Astrocyte (in vitro differentiated cells and primary cell): ENCODE measurements at regions not wholly inside any gene's neighbourhood (a gene's known extent, or its start where the extent isn't known, plus 50 kb on each side); places are given as distances from the start of the nearest gene placed in this dataset.

Experiments
- DNase-seq: peaks from one replicate; pipeline ENCODE4 v3.0.0-alpha.2; 2010; ENCODE audit warnings: low read depth
- FAIRE-seq: peaks from 2 replicates; lab custom pipeline; 2011; peaks lifted over from hg19 to GRCh38; lab: Jason Lieb, UNC
- H2AFZ ChIP-seq: 2 replicates; pipeline ENCODE4 v1.6.0; 2012; ENCODE audit warnings: low read depth, low read length, inconsistent platforms
- H3K27ac ChIP-seq: 2 replicates; pipeline ENCODE4 v1.5.1; 2011; ENCODE audit warnings: low read depth, low read length, inconsistent platforms
- H3K27me3 ChIP-seq: 2 replicates; pipeline ENCODE4 v1.6.0; 2011; ENCODE audit warnings: low read length, inconsistent platforms; ENCODE audit not compliant: insufficient read depth
- H3K36me3 ChIP-seq: 2 replicates; pipeline ENCODE4 v1.5.1; 2011; ENCODE audit warnings: low read length, inconsistent platforms; ENCODE audit not compliant: insufficient read depth
- H3K4me1 ChIP-seq: 2 replicates; pipeline ENCODE4 v1.5.1; 2011; ENCODE audit warnings: low read length, inconsistent platforms; ENCODE audit not compliant: insufficient read depth
- H3K4me2 ChIP-seq: 2 replicates; pipeline ENCODE4 v1.6.0; 2012; ENCODE audit warnings: low read length, inconsistent platforms
- H3K4me3 ChIP-seq: 2 replicates; pipeline ENCODE4 v1.5.1; 2011; ENCODE audit warnings: low read depth, mild to moderate bottlenecking, low read length, inconsistent platforms; ENCODE audit not compliant: insufficient read depth
- H3K79me2 ChIP-seq: 2 replicates; pipeline ENCODE4 v1.6.0; 2012; ENCODE audit warnings: mild to moderate bottlenecking, low read length, inconsistent platforms; ENCODE audit not compliant: insufficient read depth
- H3K9ac ChIP-seq: 2 replicates; pipeline ENCODE4 v1.6.0; 2012; ENCODE audit warnings: mild to moderate bottlenecking, low read length, inconsistent platforms
- H3K9me3 ChIP-seq: 2 replicates; pipeline ENCODE4 v1.5.1; 2012; ENCODE audit warnings: low read depth, mild to moderate bottlenecking, low read length, inconsistent platforms; ENCODE audit not compliant: insufficient read depth
- H4K20me1 ChIP-seq: 2 replicates; pipeline ENCODE4 v1.6.0; 2012; ENCODE audit warnings: low read length, inconsistent platforms; ENCODE audit not compliant: insufficient read depth
- H3K27ac Mint-ChIP-seq: one replicate; pipeline ENCODE4 v1.8.0; 2021; ENCODE audit warnings: mild to moderate bottlenecking, mixed read lengths; ENCODE audit not compliant: unreplicated experiment
- H3K27me3 Mint-ChIP-seq: one replicate; pipeline ENCODE4 v1.8.0; 2021; ENCODE audit warnings: low read depth, mixed read lengths; ENCODE audit not compliant: unreplicated experiment
- H3K36me3 Mint-ChIP-seq: one replicate; pipeline ENCODE4 v1.8.0; 2021; ENCODE audit warnings: low read depth, mixed read lengths; ENCODE audit not compliant: unreplicated experiment
- H3K4me1 Mint-ChIP-seq: one replicate; pipeline ENCODE4 v1.8.0; 2021; ENCODE audit warnings: low read depth, mixed read lengths; ENCODE audit not compliant: unreplicated experiment
- H3K4me3 Mint-ChIP-seq: one replicate; pipeline ENCODE4 v1.8.0; 2021; ENCODE audit warnings: mild to moderate bottlenecking, moderate library complexity, mixed read lengths; ENCODE audit not compliant: unreplicated experiment
- H3K9me3 Mint-ChIP-seq: one replicate; pipeline ENCODE4 v1.8.0; 2021; ENCODE audit warnings: mild to moderate bottlenecking, mixed read lengths; ENCODE audit not compliant: unreplicated experiment
- EZH2 ChIP-seq: IDR thresholded peaks from 2 replicates; pipeline ENCODE4 v1.6.1; 2012; ENCODE audit warnings: mild to moderate bottlenecking, low read length, inconsistent platforms; ENCODE audit not compliant: insufficient read depth
- TF ChIP-seq, protein P1 (sequence below): IDR thresholded peaks from 2 replicates; pipeline ENCODE4 v1.5.1; 2011; ENCODE audit warnings: low read depth, mild to moderate bottlenecking, inconsistent platforms, low read length, moderate library complexity; ENCODE audit not compliant: insufficient read depth

DNA sequence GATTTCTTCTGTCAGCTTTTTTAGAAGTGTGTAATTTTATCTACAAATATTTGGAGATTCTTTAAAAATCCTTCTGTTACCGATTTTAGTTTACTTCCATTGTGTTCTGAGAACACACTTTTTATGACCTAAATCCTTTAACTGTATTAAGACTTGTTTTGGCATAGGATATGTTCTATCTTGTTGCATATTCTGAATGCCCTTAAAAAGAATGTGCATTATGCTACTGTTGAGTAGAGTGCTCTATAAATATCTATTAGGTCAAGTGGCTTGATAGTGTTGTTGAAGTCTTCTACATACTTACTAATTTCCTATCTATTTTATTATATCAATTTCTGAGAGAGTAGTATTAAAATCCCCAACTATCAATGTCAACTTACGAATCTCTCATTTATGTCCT is 502.2 kb downstream of the MAFB start:
- Histone ChIP-seq H3K36me3 (no peaks in the 10 kb centered on the region), H3K27me3 (no peaks in the 10 kb centered on the region), H3K4me1 (no peaks in the 10 kb centered on the region), H2AFZ (no peak overlapping the region), H3K27ac (no peak overlapping the region), H4K20me1 (no peaks in the 10 kb centered on the region), H3K9me3 (no peaks in the 10 kb centered on the region), H3K9ac (no peak overlapping the region), H3K79me2 (no peaks in the 10 kb centered on the region), H3K4me2 (no peak overlapping the region), H3K4me3 (no peak overlapping the region)
- Mint-ChIP-seq H3K27ac (no peak overlapping the region), H3K36me3 (no peaks in the 10 kb centered on the region), H3K4me3 (no peak overlapping the region), H3K9me3 (no peaks in the 10 kb centered on the region), H3K4me1 (peaks cover 20% of the 10 kb centered on the region), H3K27me3 (no peaks in the 10 kb centered on the region)
- DNase-seq = no peak
- no peak for TF ChIP-seq EZH2
- TF ChIP-seq, protein P1, sequence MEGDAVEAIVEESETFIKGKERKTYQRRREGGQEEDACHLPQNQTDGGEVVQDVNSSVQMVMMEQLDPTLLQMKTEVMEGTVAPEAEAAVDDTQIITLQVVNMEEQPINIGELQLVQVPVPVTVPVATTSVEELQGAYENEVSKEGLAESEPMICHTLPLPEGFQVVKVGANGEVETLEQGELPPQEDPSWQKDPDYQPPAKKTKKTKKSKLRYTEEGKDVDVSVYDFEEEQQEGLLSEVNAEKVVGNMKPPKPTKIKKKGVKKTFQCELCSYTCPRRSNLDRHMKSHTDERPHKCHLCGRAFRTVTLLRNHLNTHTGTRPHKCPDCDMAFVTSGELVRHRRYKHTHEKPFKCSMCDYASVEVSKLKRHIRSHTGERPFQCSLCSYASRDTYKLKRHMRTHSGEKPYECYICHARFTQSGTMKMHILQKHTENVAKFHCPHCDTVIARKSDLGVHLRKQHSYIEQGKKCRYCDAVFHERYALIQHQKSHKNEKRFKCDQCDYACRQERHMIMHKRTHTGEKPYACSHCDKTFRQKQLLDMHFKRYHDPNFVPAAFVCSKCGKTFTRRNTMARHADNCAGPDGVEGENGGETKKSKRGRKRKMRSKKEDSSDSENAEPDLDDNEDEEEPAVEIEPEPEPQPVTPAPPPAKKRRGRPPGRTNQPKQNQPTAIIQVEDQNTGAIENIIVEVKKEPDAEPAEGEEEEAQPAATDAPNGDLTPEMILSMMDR = no peak
- no peak for FAIRE-seq

DNA sequence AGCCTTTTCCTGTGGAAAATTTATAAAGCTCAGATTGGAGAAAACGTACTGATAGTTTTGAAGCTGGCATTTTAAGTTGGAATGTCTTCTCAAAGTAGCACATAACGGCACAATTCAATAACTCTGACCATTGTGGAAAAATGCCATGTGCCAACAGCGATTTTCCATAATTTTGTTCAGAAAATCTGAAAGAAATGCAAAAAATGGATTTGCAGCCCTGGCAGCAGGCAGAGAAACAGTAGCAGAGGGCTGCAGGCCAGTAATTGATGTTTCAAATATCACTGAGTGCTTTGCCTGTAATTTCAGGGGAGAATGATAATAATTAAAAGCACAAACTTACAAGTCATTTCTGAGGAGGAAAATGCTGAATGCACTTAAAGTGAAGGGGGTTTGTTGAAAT is 507.4 kb downstream of the MAFB start:
- no peaks in the 10 kb centered on the region for H3K79me2 ChIP-seq
- Mint-ChIP-seq H3K27ac (no peak overlapping the region), H3K36me3 (no peaks in the 10 kb centered on the region), H3K4me1 (peaks cover 6% of the 10 kb centered on the region), H3K9me3 (no peaks in the 10 kb centered on the region), H3K4me3 (no peak overlapping the region), H3K27me3 (no peaks in the 10 kb centered on the region)
- DNase-seq = no peak
- no peak for TF ChIP-seq EZH2
- TF ChIP-seq, protein P1 = no peak
- H3K27me3 ChIP-seq = no peaks in the 10 kb centered on the region
- H3K36me3 ChIP-seq = no peaks in the 10 kb centered on the region
- H3K9me3 ChIP-seq = no peaks in the 10 kb centered on the region
- no peaks in the 10 kb centered on the region for H4K20me1 ChIP-seq
- H2AFZ ChIP-seq = no peak overlapping the region
- FAIRE-seq = no peak
- H3K4me1 ChIP-seq = no peaks in the 10 kb centered on the region
- no peak overlapping the region for H3K9ac ChIP-seq
- H3K4me2 ChIP-seq = no peak overlapping the region
- no peak overlapping the region for H3K4me3 ChIP-seq
- no peak overlapping the region for H3K27ac ChIP-seq

DNA sequence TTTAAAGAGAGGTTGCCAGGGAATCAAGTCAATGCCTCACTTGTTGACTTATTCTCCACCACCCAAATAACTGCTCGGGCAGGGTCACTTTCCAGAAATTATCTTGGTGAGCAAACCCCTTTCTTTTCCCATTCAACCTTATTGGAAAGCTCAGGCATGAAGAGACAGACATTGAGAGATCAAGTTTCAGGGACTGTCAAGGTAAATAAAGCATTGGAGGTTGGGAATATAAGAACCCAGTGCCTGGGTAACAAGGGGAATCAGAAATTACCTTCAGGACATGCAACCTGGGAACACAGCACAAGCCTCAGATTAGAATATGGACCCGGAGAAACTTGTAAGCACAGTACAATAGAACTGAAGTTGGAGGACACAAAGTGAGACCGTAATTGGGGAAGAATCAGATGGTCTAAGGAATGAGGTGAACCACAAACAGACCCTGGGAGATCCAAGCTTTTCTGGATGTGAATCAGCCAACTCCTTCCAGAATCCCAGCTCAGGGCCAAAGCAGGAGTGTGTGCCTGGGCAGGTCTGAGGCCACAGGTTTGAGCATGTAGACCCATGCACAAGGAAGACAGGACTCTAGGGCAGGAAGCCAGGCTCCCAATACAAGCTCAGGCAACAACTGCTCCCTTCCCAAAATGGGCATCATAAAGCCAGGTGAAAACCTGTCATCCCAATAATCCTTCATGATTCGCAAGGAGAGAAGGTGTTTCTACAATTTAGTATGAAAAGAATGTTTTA is 512.8 kb downstream of the MAFB start:
- H3K36me3 Mint-ChIP-seq = no peaks in the 10 kb centered on the region
- Histone ChIP-seq H3K4me3 (no peak overlapping the region), H3K79me2 (no peaks in the 10 kb centered on the region), H3K9ac (no peak overlapping the region), H3K27ac (no peak overlapping the region), H3K36me3 (no peaks in the 10 kb centered on the region), H3K4me2 (no peak overlapping the region), H3K9me3 (no peaks in the 10 kb centered on the region), H3K4me1 (no peaks in the 10 kb centered on the region), H2AFZ (no peak overlapping the region), H3K27me3 (no peaks in the 10 kb centered on the region), H4K20me1 (no peaks in the 10 kb centered on the region)
- H3K27ac Mint-ChIP-seq = no peak overlapping the region
- no peak for TF ChIP-seq EZH2
- TF ChIP-seq, protein P1 = no peak
- no peak overlapping the region for H3K4me3 Mint-ChIP-seq
- H3K4me1 Mint-ChIP-seq = peaks cover 32% of the 10 kb centered on the region
- DNase-seq (no peak), FAIRE-seq (no peak)
- H3K9me3 Mint-ChIP-seq = peaks cover 2% of the 10 kb centered on the region
- no peaks in the 10 kb centered on the region for H3K27me3 Mint-ChIP-seq
